ENCODE measurements at regions not wholly inside any gene's neighbourhood (a gene's known extent, or its start where the extent isn't known, plus 50 kb on each side); places are given as distances from the start of the nearest gene placed in this dataset.

DNA sequence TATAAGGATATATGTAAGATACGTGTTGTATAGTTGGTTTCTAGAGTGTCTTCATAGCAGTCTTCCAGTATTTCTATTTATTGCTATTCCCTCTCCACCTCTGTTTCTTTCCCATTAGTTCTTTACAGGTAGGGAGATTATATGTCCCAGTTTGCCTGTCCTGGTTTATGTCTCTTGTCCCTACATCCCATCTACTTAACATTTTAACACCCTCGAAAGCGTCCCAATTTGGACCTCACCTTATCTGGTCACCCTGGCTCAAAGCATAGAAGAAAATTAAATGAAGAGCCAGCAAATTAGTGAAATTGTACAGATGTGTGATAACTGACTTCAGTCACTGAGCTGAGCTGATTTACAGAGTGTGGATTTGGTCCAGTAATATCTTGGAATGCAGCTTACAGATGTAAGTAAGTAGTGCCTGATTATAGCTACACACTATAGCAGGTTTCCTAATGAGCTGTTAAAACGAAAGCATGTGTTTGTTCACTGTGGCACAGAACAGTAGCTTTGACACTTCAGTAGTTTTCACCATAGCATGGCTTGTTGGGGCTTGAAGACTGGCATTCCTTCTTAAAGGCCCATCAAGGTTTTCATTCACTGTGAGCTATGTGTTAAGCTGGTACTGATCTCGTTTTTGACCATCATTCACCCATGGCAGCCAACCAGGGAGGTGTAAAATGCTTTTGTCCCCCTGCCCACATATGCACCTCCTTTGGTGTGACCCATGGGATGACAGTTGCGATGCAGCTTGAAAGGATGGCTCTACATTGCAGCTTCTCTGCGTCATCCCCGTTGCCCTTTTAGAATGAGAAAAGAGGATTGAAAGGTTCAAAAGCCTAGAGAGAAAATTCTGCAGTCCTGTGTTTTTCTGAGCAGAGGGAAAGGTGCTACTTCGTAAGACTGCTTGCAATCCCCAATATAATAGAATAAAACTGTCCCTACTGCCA lies 192.1 kb upstream of the DMRT1 start:
- DNase-seq (ENCODE audit: low spot score): no peak
- Mint-ChIP-seq H3K9me3 (ENCODE audit: low read depth) (no peaks in the 10 kb centered on the region), H3K4me3 (ENCODE audit: unreplicated experiment) (no peak overlapping the region), H3K4me1 (ENCODE audit: low read depth) (peaks cover 5% of the 10 kb centered on the region), H3K27ac (ENCODE audit: unreplicated experiment) (no peak overlapping the region), H3K27me3 (ENCODE audit: low read depth) (no peaks in the 10 kb centered on the region), H3K36me3 (ENCODE audit: low read depth) (no peaks in the 10 kb centered on the region)
- TF ChIP-seq, protein P1, sequence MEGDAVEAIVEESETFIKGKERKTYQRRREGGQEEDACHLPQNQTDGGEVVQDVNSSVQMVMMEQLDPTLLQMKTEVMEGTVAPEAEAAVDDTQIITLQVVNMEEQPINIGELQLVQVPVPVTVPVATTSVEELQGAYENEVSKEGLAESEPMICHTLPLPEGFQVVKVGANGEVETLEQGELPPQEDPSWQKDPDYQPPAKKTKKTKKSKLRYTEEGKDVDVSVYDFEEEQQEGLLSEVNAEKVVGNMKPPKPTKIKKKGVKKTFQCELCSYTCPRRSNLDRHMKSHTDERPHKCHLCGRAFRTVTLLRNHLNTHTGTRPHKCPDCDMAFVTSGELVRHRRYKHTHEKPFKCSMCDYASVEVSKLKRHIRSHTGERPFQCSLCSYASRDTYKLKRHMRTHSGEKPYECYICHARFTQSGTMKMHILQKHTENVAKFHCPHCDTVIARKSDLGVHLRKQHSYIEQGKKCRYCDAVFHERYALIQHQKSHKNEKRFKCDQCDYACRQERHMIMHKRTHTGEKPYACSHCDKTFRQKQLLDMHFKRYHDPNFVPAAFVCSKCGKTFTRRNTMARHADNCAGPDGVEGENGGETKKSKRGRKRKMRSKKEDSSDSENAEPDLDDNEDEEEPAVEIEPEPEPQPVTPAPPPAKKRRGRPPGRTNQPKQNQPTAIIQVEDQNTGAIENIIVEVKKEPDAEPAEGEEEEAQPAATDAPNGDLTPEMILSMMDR (IDR thresholded peaks at IDR 0.05): no peak

DNA sequence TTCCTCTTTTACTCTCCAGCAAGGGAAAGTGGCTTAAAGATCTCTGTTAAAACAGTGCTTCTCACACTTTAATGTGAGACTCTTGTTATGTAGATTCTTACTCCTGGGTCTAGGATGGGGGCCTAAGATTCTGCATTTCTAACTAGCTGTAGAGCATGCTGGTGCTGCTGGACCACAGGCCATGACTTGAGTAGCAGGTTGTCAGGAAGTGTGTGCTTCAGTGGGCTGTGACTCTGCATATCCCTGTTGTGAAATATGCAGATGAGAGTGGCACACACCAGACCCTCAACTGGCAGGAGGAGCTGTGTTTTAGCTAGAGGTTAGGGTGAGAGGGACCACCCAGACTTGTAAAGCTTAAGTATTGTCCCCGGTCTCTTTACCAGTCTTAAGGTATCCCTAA lies 191.1 kb upstream of the DMRT1 start:
- H3K4me3 Mint-ChIP-seq (ENCODE audit: unreplicated experiment): no peak overlapping the region
- H3K4me1 Mint-ChIP-seq (ENCODE audit: low read depth): peaks cover 5% of the 10 kb centered on the region
- H3K36me3 Mint-ChIP-seq (ENCODE audit: low read depth): no peaks in the 10 kb centered on the region
- TF ChIP-seq, protein P1 (IDR thresholded peaks at IDR 0.05): no peak
- H3K27me3 Mint-ChIP-seq (ENCODE audit: low read depth): no peaks in the 10 kb centered on the region
- no peak for DNase-seq (ENCODE audit: low spot score)
- no peak overlapping the region for H3K27ac Mint-ChIP-seq (ENCODE audit: unreplicated experiment)
- no peaks in the 10 kb centered on the region for H3K9me3 Mint-ChIP-seq (ENCODE audit: low read depth)

DNA sequence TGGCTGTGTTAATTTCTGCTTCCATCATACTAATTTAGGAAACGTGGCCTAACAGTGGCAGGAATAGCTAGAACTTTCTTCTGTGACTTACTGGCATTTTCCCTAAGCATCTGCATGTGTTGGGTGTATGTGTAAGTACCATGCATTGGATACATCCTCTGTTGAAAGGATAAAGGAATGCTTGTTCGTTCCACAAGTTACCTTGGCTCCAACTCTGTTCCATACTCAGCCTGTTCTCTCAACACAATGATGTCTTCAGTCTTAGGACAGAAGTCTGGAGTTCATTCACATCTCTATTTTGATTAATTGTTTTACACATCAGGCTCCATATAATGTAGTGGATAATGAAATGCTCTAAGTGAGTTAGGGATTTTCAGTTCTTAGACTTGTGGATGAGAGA lies 190.1 kb upstream of the DMRT1 start:
- Mint-ChIP-seq H3K27me3 (ENCODE audit: low read depth) (no peaks in the 10 kb centered on the region), H3K36me3 (ENCODE audit: low read depth) (no peaks in the 10 kb centered on the region), H3K4me3 (ENCODE audit: unreplicated experiment) (no peak overlapping the region), H3K4me1 (ENCODE audit: low read depth) (peaks cover 9% of the 10 kb centered on the region), H3K27ac (ENCODE audit: unreplicated experiment) (no peak overlapping the region), H3K9me3 (ENCODE audit: low read depth) (no peaks in the 10 kb centered on the region)
- TF ChIP-seq, protein P1 (IDR thresholded peaks at IDR 0.05): no peak
- no peak for DNase-seq (ENCODE audit: low spot score)

DNA sequence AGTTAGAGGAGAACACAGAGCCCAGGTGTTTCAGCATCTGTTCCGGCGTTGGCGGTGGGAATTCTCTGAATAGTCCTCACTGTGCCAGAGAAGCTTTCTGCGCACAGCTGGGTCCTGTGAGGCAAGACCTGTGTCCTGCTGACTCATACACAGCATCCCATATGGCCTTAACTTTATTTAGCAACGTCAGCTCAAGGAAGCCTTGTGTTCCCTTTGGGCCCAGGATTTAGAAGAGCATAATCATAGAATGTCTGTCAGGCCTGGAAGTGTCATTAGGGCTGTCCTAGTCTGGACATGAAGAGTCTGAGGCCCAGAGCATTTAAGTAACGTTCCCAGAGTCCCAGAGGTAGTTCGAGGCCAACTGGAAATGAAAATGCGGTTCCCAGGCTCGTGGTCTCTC lies 188.6 kb upstream of the DMRT1 start:
- H3K27ac Mint-ChIP-seq (ENCODE audit: unreplicated experiment): no peak overlapping the region
- H3K9me3 Mint-ChIP-seq (ENCODE audit: low read depth): no peaks in the 10 kb centered on the region
- peaks cover 9% of the 10 kb centered on the region for H3K4me1 Mint-ChIP-seq (ENCODE audit: low read depth)
- H3K36me3 Mint-ChIP-seq (ENCODE audit: low read depth): no peaks in the 10 kb centered on the region
- H3K27me3 Mint-ChIP-seq (ENCODE audit: low read depth): no peaks in the 10 kb centered on the region
- TF ChIP-seq, protein P1 (IDR thresholded peaks at IDR 0.05): no peak
- no peak overlapping the region for H3K4me3 Mint-ChIP-seq (ENCODE audit: unreplicated experiment)
- DNase-seq (ENCODE audit: low spot score): no peak

DNA sequence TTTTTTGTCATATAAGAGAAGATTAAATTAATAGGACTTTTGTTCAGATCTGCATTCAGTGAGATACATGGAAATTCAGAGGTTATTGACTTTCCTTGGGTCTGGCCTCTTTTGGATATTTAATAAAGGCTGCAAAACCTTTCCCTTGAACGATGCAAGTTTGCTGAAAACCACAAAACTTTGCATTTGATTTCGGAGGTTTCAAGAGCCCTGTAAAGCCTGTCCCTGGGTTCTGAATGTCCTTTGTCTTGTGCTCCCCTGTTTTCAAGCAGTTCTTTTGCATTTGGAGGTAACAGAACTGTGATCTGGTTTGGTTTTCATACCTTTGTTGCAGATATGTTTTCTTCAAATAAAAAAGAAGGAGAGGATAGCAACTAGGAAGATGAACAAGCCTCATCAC lies 188.1 kb upstream of the DMRT1 start:
- Mint-ChIP-seq H3K4me3 (ENCODE audit: unreplicated experiment) (no peak overlapping the region), H3K4me1 (ENCODE audit: low read depth) (peaks cover 9% of the 10 kb centered on the region), H3K27me3 (ENCODE audit: low read depth) (no peaks in the 10 kb centered on the region)

More for the DNA sequence above, 188.1 kb upstream of the DMRT1 start:
- no peak for DNase-seq (ENCODE audit: low spot score)
- Mint-ChIP-seq H3K36me3 (ENCODE audit: low read depth) (no peaks in the 10 kb centered on the region), H3K9me3 (ENCODE audit: low read depth) (no peaks in the 10 kb centered on the region), H3K27ac (ENCODE audit: unreplicated experiment) (no peak overlapping the region)
- TF ChIP-seq, protein P1 (IDR thresholded peaks at IDR 0.05): no peak
